GM10248 (cell line): ENCODE measurements at regions not wholly inside any gene's neighbourhood (a gene's known extent, or its start where the extent isn't known, plus 50 kb on each side); places are given as distances from the start of the nearest gene placed in this dataset.

Experiments used
- CTCF ChIA-PET: fragments of 300-600 bp; sonication (Branson Sonifier 250); formaldehyde crosslinking; extraction: SDS; loops from one replicate; lab custom pipeline; 2021; ENCODE audit warnings: antibody characterized with exemption; lab: Yijun Ruan, JAX
- POLR2A ChIA-PET: fragments of 350-650 bp; sonication (Branson Sonifier 250); formaldehyde crosslinking; extraction: SDS; loops from one replicate; lab custom pipeline; 2020; ENCODE audit warnings: antibody characterized with exemption; lab: Yijun Ruan, JAX
- DNase-seq: peaks from one replicate; pipeline ENCODE4 v3.0.0; 2012; ENCODE audit errors: extremely low spot score
- TF ChIP-seq, protein P1 (sequence below): IDR thresholded peaks from 2 replicates; pipeline ENCODE4 v1.5.1; 2012; ENCODE audit warnings: mild to moderate bottlenecking, low read depth; ENCODE audit errors: extremely low read depth, missing control alignments, control extremely low read depth

DNA sequence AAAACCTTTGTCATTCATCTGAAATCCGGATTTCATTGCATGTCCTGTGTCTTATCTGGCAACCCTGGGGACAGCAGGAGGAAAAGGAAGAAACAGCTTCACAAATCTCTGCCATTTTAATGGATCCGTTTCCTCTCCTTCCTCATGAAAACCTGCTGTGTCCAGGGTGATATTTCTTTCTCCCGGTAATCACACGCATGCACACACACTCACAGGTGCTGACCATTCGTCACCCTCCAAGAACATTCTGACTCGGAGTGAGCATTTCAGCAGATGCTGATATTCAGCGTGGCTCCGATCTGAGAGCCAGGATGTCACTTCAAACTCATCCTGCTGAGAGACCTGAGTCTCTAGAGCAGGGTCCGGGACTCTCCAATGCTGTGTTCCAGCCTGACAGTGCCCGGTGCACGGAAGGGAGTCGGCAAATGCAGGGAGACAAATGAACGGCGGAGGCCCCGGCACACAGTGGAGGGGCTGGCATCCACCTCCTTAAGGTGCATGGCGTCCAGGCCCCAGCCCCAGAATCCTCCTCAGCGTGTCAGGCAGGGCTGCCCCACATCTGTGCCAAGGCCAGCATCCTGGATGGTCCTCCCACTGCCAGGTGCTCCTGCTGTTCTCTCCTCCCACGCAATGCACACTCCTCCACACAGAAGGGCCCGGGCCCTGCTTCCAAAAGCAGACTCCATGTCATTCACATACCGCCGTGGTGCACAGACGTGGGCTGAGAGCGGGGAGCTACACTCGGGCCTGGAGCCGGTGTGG, 70.7 kb downstream of the RBFOX3 start:
- DNase-seq: no peak
- POLR2A ChIA-PET: no interaction called here
- CTCF ChIA-PET: no interaction called here

DNA sequence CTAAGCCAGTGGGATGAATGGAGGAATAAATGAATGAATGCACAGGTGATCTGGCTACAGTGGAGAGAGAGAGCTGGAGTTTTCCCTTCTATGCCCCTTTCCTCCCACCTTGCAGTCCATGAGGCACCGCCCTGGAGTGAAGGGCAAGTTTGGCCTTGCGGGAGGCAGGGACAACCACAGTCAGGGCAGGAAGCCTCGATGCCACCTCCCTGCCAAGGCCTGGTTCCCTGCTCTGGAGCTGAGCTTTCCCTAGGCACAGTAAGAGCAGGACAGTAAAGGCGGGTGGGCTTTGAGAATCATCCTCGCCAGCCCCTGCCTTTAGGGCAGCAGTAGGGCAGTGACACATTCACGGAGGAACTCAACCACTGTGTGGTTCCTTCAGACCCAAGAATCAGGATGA, 72.6 kb downstream of the RBFOX3 start:
- POLR2A ChIA-PET: no interaction called here
- DNase-seq: no peak
- CTCF ChIA-PET: no interaction called here
- TF ChIP-seq, protein P1, sequence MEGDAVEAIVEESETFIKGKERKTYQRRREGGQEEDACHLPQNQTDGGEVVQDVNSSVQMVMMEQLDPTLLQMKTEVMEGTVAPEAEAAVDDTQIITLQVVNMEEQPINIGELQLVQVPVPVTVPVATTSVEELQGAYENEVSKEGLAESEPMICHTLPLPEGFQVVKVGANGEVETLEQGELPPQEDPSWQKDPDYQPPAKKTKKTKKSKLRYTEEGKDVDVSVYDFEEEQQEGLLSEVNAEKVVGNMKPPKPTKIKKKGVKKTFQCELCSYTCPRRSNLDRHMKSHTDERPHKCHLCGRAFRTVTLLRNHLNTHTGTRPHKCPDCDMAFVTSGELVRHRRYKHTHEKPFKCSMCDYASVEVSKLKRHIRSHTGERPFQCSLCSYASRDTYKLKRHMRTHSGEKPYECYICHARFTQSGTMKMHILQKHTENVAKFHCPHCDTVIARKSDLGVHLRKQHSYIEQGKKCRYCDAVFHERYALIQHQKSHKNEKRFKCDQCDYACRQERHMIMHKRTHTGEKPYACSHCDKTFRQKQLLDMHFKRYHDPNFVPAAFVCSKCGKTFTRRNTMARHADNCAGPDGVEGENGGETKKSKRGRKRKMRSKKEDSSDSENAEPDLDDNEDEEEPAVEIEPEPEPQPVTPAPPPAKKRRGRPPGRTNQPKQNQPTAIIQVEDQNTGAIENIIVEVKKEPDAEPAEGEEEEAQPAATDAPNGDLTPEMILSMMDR: no peak

More for the DNA sequence above, 70.7 kb downstream of the RBFOX3 start:
- TF ChIP-seq, protein P1: no peak

GRCh38 chr17:79537686-79538085, 73.2 kb downstream of the RBFOX3 start:
- TF ChIP-seq, protein P1: no peak
- no peak for DNase-seq
- POLR2A ChIA-PET: no interaction called here
- CTCF ChIA-PET: no interaction called here

DNA sequence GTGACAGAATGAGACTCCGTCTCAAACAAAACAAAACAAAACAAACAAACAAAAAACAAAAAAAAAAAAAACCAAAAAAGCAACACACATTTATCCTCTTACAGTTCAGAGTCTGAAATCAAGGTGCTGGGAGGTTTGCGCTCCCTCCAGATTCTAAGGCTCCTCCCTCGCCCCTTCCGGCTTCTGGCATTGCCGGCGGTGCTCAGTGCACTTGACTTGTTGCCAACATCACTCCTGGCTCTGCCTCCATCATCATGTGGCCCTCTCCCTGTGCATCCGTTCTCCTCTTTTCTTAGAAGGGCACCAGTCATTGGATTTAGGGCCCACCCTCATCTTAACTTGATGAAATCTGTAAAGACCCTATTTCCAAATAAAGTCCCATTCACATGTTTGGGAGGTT, 73.8 kb downstream of the RBFOX3 start:
- ChIA-PET CTCF (no interaction called here), POLR2A (no interaction called here)
- DNase-seq: no peak
- TF ChIP-seq, protein P1: no peak

GRCh38 chr17:79536212-79536840, 74.5 kb downstream of the RBFOX3 start:
- ChIA-PET CTCF (no interaction called here), POLR2A (no interaction called here)

GRCh38 chr17:79535728-79536025, 75.2 kb downstream of the RBFOX3 start:
- DNase-seq: no peak
- ChIA-PET CTCF (no interaction called here), POLR2A (no interaction called here)
- TF ChIP-seq, protein P1: no peak

More at GRCh38 chr17:79536212-79536840, 74.5 kb downstream of the RBFOX3 start:
- TF ChIP-seq, protein P1: no peak
- DNase-seq: no peak
